ENCODE measurements at regions not wholly inside any gene's neighbourhood (a gene's known extent, or its start where the extent isn't known, plus 50 kb on each side); places are given as distances from the start of the nearest gene placed in this dataset.
"Not testable (repeated sequence)": the region's sequence is repeated elsewhere in the genome, so short reads cannot be mapped to it uniquely, and the experiment has no call there.

DNA sequence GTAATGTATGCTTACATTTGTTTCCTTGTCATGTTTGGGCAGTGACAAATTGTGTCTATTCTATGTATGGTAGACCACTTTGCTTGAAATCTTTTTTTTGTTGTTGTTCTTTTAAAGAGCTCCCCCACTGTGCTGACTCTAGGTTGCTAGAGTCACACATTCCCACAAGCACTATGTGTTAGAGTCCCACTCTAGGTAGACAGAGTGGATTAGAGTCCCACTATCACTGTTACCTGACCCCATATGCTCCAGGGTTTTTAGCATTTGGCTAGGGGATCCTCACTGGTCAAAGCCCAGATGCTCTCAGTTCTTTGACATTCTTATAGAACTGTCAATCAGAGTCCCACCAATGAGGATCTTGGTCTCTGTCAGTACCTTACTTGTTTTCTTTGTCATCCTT is 111.2 kb upstream of the TMSB4Y start:
- H3K36me3 ChIP-seq, result no peaks in the 10 kb centered on the region
- ATAC-seq (no peak), DNase-seq (no peak)
- no peak for TF ChIP-seq POLR2A (IDR thresholded peaks at IDR 0.05)
- TF ChIP-seq, protein P1, sequence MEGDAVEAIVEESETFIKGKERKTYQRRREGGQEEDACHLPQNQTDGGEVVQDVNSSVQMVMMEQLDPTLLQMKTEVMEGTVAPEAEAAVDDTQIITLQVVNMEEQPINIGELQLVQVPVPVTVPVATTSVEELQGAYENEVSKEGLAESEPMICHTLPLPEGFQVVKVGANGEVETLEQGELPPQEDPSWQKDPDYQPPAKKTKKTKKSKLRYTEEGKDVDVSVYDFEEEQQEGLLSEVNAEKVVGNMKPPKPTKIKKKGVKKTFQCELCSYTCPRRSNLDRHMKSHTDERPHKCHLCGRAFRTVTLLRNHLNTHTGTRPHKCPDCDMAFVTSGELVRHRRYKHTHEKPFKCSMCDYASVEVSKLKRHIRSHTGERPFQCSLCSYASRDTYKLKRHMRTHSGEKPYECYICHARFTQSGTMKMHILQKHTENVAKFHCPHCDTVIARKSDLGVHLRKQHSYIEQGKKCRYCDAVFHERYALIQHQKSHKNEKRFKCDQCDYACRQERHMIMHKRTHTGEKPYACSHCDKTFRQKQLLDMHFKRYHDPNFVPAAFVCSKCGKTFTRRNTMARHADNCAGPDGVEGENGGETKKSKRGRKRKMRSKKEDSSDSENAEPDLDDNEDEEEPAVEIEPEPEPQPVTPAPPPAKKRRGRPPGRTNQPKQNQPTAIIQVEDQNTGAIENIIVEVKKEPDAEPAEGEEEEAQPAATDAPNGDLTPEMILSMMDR (IDR thresholded peaks at IDR 0.05), result no peak
- intact Hi-C loops (cut with DNase I), result no loop called here
- no peaks in the 10 kb centered on the region for H3K27me3 ChIP-seq
- H3K4me3 ChIP-seq, result no peak overlapping the region
- H3K4me1 ChIP-seq, result no peaks in the 10 kb centered on the region
- H3K27ac ChIP-seq, result no peak overlapping the region
- H3K9me3 ChIP-seq, result no peaks in the 10 kb centered on the region

DNA sequence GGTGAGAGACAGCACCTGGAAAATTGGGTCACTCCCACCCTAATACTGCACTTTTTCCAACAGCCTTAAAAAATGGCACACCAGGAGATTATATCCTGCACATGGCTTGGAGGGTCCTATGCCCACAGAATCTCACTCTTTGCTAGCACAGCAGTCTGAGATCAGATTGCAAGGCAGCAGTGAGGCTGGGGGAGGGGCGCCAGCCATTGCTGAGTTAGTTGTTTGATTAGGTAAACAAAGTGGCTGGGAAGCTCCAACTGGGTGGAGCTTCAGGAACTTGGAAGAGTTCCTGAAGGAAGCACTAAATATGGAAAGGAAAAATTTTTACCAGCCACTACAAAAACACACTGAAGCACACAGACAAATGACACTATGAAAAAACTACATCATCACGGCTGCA is 91.1 kb upstream of the UTY start:
- H3K36me3 ChIP-seq; H3K9me3 ChIP-seq; intact Hi-C loops (cut with DNase I); H3K27ac ChIP-seq; H3K4me1 ChIP-seq; H3K4me3 ChIP-seq; H3K27me3 ChIP-seq; ATAC-seq: not testable (repeated sequence)
- WGBS (ENCODE audit: insufficient coverage, low coverage, low lambda C conversion rate, missing lambda C conversion rate), result no CpG with 5 or more reads among the region's 2 CpGs
- DNase-seq, result peak in 1 of 3 donors; percentile 59

DNA sequence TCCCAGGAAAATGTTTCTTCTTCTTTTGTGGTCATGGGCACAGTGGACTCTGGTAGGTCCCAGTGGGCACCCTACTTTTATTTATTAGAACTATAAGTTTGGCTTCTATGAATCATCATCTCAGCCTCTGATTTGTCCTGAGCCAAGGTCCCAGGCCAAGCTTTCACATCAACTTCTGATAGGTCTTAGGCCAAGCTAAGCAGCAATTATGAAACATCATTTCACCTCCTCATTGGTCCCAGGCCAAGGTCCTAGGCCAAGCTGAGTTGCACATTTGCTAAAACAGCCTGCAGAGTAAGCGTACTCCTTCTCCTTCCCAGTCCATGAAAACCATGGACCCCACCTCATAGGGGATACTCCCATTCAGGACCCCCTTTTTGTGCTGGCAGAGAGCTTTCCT is 87.4 kb upstream of the UTY start:
- Histone ChIP-seq H3K27ac (no peak overlapping the region), H3K36me3 (no peaks in the 10 kb centered on the region), H3K4me3 (no peak overlapping the region), H3K27me3 (no peaks in the 10 kb centered on the region), H3K4me1 (no peaks in the 10 kb centered on the region), H3K9me3 (no peaks in the 10 kb centered on the region)
- WGBS (ENCODE audit: insufficient coverage, low coverage, low lambda C conversion rate, missing lambda C conversion rate), result no CpG with 5 or more reads among the region's 1 CpG
- TF ChIP-seq POLR2A (IDR thresholded peaks at IDR 0.05), result no peak
- TF ChIP-seq, protein P1 (IDR thresholded peaks at IDR 0.05), result no peak
- intact Hi-C loops (cut with DNase I), result no loop called here
- DNase-seq, result no peak
- no peak for ATAC-seq

DNA sequence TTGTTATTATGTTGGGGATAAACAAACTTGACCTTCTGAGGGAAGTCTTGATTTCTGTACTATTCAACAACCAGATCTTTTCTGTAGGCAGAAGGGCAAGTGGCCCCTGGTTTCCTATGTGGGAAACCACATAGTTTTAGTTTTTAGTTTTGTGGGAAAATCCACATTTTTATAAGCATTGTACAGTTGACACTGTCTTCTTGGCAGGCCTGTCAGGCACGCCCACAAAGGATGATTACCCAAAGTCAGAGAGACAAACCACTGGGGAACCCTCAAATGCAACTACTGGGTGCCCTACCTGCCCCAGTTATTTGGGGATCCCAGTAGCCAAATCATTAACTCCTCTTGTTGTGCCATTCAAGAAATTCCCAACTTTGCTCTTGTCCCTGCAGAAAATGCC is 75.1 kb upstream of the UTY start:
- no peak for TF ChIP-seq POLR2A (IDR thresholded peaks at IDR 0.05)
- TF ChIP-seq, protein P1 (IDR thresholded peaks at IDR 0.05), result no peak
- Histone ChIP-seq H3K9me3 (no peaks in the 10 kb centered on the region), H3K4me3 (no peak overlapping the region), H3K27ac (no peak overlapping the region), H3K4me1 (no peaks in the 10 kb centered on the region), H3K36me3 (no peaks in the 10 kb centered on the region), H3K27me3 (no peaks in the 10 kb centered on the region)
- DNase-seq (no peak), ATAC-seq (no peak)
- intact Hi-C loops (cut with DNase I), result no loop called here
- WGBS (ENCODE audit: insufficient coverage, low coverage, low lambda C conversion rate, missing lambda C conversion rate), result no CpG with 5 or more reads among the region's 1 CpG

DNA sequence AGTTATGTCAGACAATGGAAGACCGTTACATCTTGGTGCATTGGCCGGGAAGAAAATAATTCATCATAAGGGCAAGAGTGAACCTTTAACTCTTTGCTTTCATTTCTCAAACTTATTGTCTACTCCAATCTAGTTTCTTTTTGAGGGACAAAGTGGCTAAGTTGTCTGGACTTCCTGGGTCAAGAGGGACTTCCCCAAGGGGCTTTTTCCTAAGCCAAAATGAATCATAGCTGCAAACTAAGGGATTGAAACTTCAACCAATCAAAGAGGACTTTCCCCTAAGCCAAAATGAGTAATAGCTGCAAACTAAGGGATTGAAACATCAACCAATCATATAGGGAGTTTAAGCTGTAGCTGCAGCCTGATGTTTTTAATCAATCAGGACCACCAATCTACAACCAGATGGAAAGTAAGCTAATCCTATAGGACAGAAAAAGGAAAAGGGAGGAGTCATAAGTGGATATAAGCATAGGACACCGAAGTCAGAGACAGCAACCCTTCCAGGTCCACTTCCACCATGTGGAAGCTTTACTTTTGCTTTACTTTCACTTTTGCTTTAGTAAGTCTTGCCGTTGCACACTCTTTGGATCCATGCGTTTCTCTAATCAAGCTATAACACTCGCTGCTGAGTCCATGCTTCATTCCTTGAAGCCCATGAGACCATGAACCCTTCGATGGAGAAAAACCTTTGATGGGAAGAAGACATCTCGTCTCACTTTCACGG is 72.7 kb upstream of the UTY start:
- H3K4me3 ChIP-seq, result no peak overlapping the region
- no CpG with 5 or more reads among the region's 9 CpGs for WGBS (ENCODE audit: insufficient coverage, low coverage, low lambda C conversion rate, missing lambda C conversion rate)
- no peaks in the 10 kb centered on the region for H3K36me3 ChIP-seq
- H3K9me3 ChIP-seq, result no peaks in the 10 kb centered on the region
- H3K27me3 ChIP-seq, result no peaks in the 10 kb centered on the region
- no peak overlapping the region for H3K27ac ChIP-seq
- TF ChIP-seq, protein P1 (IDR thresholded peaks at IDR 0.05), result no peak
- TF ChIP-seq POLR2A (IDR thresholded peaks at IDR 0.05), result no peak
- intact Hi-C loops (cut with DNase I), result no loop called here
- no peaks in the 10 kb centered on the region for H3K4me1 ChIP-seq
- ATAC-seq, result peak in 1 of 4 donors; percentile 62
- DNase-seq, result no peak
